ENCODE measurements at regions not wholly inside any gene's neighbourhood (a gene's known extent, or its start where the extent isn't known, plus 50 kb on each side); places are given as distances from the start of the nearest gene placed in this dataset.

GRCh38 chr18:37668971-37669747 lies 103.6 kb upstream of the CELF4 start (continued):
- TF ChIP-seq RAD21 (IDR thresholded peaks at IDR 0.05 in 1 of 2, conservative IDR thresholded peaks at IDR 0.05 in 1 of 2; ENCODE audit: low read depth in 2 of 2, low read length in 2 of 2): no peak
- TF ChIP-seq HDAC6 (IDR thresholded peaks at IDR 0.05; ENCODE audit: low read depth, low read length): no peak
- no peak for TF ChIP-seq FOSL1 (IDR thresholded peaks at IDR 0.05; ENCODE audit: insufficient read depth, low read depth, low read length)
- no peak for TF ChIP-seq BACH1 (IDR thresholded peaks at IDR 0.05; ENCODE audit: low read length)
- TF ChIP-seq CHD1 (IDR thresholded peaks at IDR 0.05; ENCODE audit: low read depth, low read length): no peak
- TF ChIP-seq RFX5 (IDR thresholded peaks at IDR 0.05; ENCODE audit: borderline replicate concordance, low read depth, low read length): no peak
- no peak for TF ChIP-seq ATF3 (IDR thresholded peaks at IDR 0.05; ENCODE audit: insufficient read depth, low read depth, low read length)
- TF ChIP-seq EGR1 (IDR thresholded peaks at IDR 0.05; ENCODE audit: borderline replicate concordance, low read depth, low read length): no peak
- TF ChIP-seq YY1 (IDR thresholded peaks at IDR 0.05; ENCODE audit: low read depth, low read length): no peak
- no peak for TF ChIP-seq POU5F1 (IDR thresholded peaks at IDR 0.05; ENCODE audit: low read depth, low read length)
- TF ChIP-seq EZH2 (IDR thresholded peaks at IDR 0.05; ENCODE audit: low read depth, low read length, severe bottlenecking): no peak
- TF ChIP-seq CBX5 (IDR thresholded peaks at IDR 0.05; ENCODE audit: low read depth, low read length): no peak
- no peak for TF ChIP-seq ZNF274 (IDR thresholded peaks at IDR 0.05; ENCODE audit: borderline replicate concordance, extremely low read depth, low read length)

All from H1 (cell line).